K562 (cell line): ENCODE measurements at regions not wholly inside any gene's neighbourhood (a gene's known extent, or its start where the extent isn't known, plus 50 kb on each side); places are given as distances from the start of the nearest gene placed in this dataset.

ENCODE experiments used
- ATAC-seq: fragments of 200-7000 bp; cut with Tn5 transposase; 3 replicates; pipeline ENCODE4 v1.9.1; 2020; ENCODE audit warnings: moderate library complexity
- BruUV-seq: library from RNA; stranded (reverse); fragments of 400-500 nt; replicated peaks from 2 replicates; lab custom pipeline; 2021; lab: Mats Ljungman, UMichigan
- CTCF ChIA-PET: fragments of 300-600 bp; formaldehyde crosslinking; extraction: SDS; loops from one replicate; lab custom pipeline; 2021; ENCODE audit warnings: low intra/inter-chr PET ratio; lab: Yijun Ruan, JAX
- POLR2A ChIA-PET: fragments of 300-600, 350-650 bp; sonication (Branson Sonifier 250); formaldehyde crosslinking; extraction: SDS; loops from one replicate; lab custom pipeline; 2021; ENCODE audit warnings: antibody characterized with exemption, inconsistent platforms; lab: Yijun Ruan, JAX
- DNase-seq, 4 experiments: peaks; one replicate each; pipeline versions ENCODE4 v3.0.0 to v3.0.0-alpha.2; 2011 to 2018; ENCODE audit warnings: low spot score in 3 of 4, mixed read lengths in 3 of 4; ENCODE audit errors: extremely low read depth in 1 of 4
- FAIRE-seq: peaks from 2 replicates; lab custom pipeline; 2011; peaks lifted over from hg19 to GRCh38; lab: Jason Lieb, UNC
- H2AFZ ChIP-seq: 2 replicates; pipeline ENCODE4 v1.6.0; 2011; ENCODE audit warnings: low read depth, low read length, control low read depth, inconsistent platforms
- H3K27ac ChIP-seq: fragments of 200-600 bp; 3 replicates; pipeline ENCODE4 v1.8.0; 2011; ENCODE audit warnings: low read depth, mild to moderate bottlenecking, control low read depth, inconsistent platforms, low read length, moderate library complexity, mixed read lengths; ENCODE audit errors: extremely low read depth
- H3K27me3 ChIP-seq, 2 experiments: fragments of 300-600 bp in 1 of 2; 2 replicates in 1 of 2; 3 replicates in 1 of 2; pipeline versions ENCODE4 v1.6.0 to v1.8.0; 2011; ENCODE audit warnings: inconsistent platforms in 2 of 2, low read length in 2 of 2, mild to moderate bottlenecking in 1 of 2, mixed read lengths in 1 of 2, moderate library complexity in 1 of 2; ENCODE audit not compliant: control insufficient read depth in 2 of 2, insufficient read depth in 2 of 2
- H3K36me3 ChIP-seq: fragments of 300-600 bp; 3 replicates; pipeline ENCODE4 v1.8.0; 2011; ENCODE audit warnings: mild to moderate bottlenecking, low read length, inconsistent platforms; ENCODE audit not compliant: control insufficient read depth, insufficient read depth
- H3K4me1 ChIP-seq, 2 experiments: fragments of 200-600 bp in 1 of 2; replicated peaks in 1 of 2; 2 replicates in 1 of 2; 3 replicates in 1 of 2; pipeline versions ENCODE4 v1.5.1 to v1.8.0; 2011; ENCODE audit warnings: inconsistent platforms in 2 of 2, low read length in 2 of 2, mild to moderate bottlenecking in 1 of 2, mixed read lengths in 1 of 2, moderate library complexity in 1 of 2; ENCODE audit not compliant: control insufficient read depth in 2 of 2, insufficient read depth in 2 of 2
- H3K4me2 ChIP-seq: 2 replicates; pipeline ENCODE4 v1.6.1; 2011; ENCODE audit warnings: low read length, control low read depth, inconsistent platforms, mixed read lengths; ENCODE audit not compliant: insufficient read depth
- H3K4me3 ChIP-seq: fragments of 200-600 bp; sonication (generic), shearing (Covaris generic); 2 replicates; pipeline ENCODE4 v1.5.1; 2016; ENCODE audit warnings: control low read depth, inconsistent platforms
- H3K79me2 ChIP-seq: fragments of 200-600 bp; 3 replicates; pipeline ENCODE4 v1.8.0; 2011; ENCODE audit warnings: low read length, inconsistent platforms; ENCODE audit not compliant: control insufficient read depth, insufficient read depth
- H3K9ac ChIP-seq, 2 experiments: 2 replicates each; pipeline versions ENCODE4 v1.6.0 to v1.6.1; 2011; ENCODE audit warnings: low read depth in 2 of 2, low read length in 2 of 2, control low read depth in 1 of 2, inconsistent platforms in 1 of 2, mild to moderate bottlenecking in 1 of 2, mixed read lengths in 1 of 2; ENCODE audit not compliant: insufficient read depth in 1 of 2
- H3K9me1 ChIP-seq: one replicate; pipeline ENCODE4 v1.6.0; 2011; ENCODE audit warnings: inconsistent platforms, mild to moderate bottlenecking, low read length, moderate library complexity; ENCODE audit not compliant: control insufficient read depth, insufficient read depth
- H3K9me3 ChIP-seq: replicated peaks from 2 replicates; pipeline ENCODE4 v1.5.1; 2011; ENCODE audit warnings: low read depth, low read length, inconsistent platforms; ENCODE audit not compliant: control insufficient read depth, insufficient read depth
- H4K20me1 ChIP-seq: replicated peaks from 2 replicates; pipeline ENCODE4 v1.6.1; 2011; ENCODE audit warnings: low read length, inconsistent platforms, mixed read lengths; ENCODE audit not compliant: control insufficient read depth, insufficient read depth
- BCOR ChIP-seq: fragments of 450-650 bp; IDR thresholded peaks from 2 replicates; pipeline ENCODE4 v1.6.1; 2016
- E2F8 ChIP-seq: fragments of 450-650 bp; IDR thresholded peaks from 2 replicates; pipeline ENCODE4 v1.7.1; 2018; ENCODE audit warnings: mild to moderate bottlenecking, low read depth; ENCODE audit not compliant: partially characterized antibody
- ELF2 ChIP-seq: fragments of 250-450 bp; sonication (Bioruptor Pico); IDR thresholded peaks from 2 replicates; pipeline ENCODE4 v1.5.0; 2021; ENCODE audit warnings: mild to moderate bottlenecking
- GTF2E2 ChIP-seq: fragments of 200-800 bp; sonication (Bioruptor generic); IDR thresholded peaks from 2 replicates; pipeline ENCODE4 v1.6.1; 2016; ENCODE audit warnings: missing genetic modification characterization, missing compliant biosample characterization
- HDAC8 ChIP-seq: fragments of 450-650 bp; IDR thresholded peaks from 2 replicates; pipeline ENCODE4 v1.6.1; 2016; ENCODE audit warnings: mild to moderate bottlenecking, missing genetic modification characterization, moderate library complexity, missing compliant biosample characterization
- MITF ChIP-seq: IDR thresholded peaks from 2 replicates; pipeline ENCODE4 v1.6.1; 2014; ENCODE audit warnings: antibody characterized with exemption
- RFX5 ChIP-seq: IDR thresholded peaks from 2 replicates; pipeline ENCODE4 v1.6.1; 2011; ENCODE audit warnings: low read depth, mild to moderate bottlenecking, improper control_type of control experiment, low read length
- SMC3 ChIP-seq: conservative IDR thresholded peaks from 2 replicates; pipeline ENCODE4 v1.6.1; 2011; ENCODE audit warnings: low read depth, low read length, improper control_type of control experiment; ENCODE audit not compliant: insufficient read depth
- TFAP4 ChIP-seq: sonication (generic); formaldehyde crosslinking; IDR thresholded peaks from 2 replicates; pipeline ENCODE4 v1.8.0; 2022; ENCODE audit warnings: missing genetic modification reagents, mild to moderate bottlenecking, moderate library complexity, borderline replicate concordance
- XRCC4 ChIP-seq: IDR thresholded peaks from one replicate; pipeline ENCODE4 v1.6.1; 2011; ENCODE audit not compliant: insufficient read depth, insufficient read length; ENCODE audit errors: extremely low read depth
- ZBED1 ChIP-seq: IDR thresholded peaks from 2 replicates; pipeline ENCODE4 v1.6.1; 2014
- ZNF165 ChIP-seq: fragments of 250-450 bp; sonication (Bioruptor Pico); IDR thresholded peaks from 2 replicates; pipeline ENCODE4 v1.4.0; 2020; ENCODE audit warnings: borderline replicate concordance
- ZNF239 ChIP-seq: fragments of 250-450 bp; sonication (Bioruptor Pico); IDR thresholded peaks from 2 replicates; pipeline ENCODE4 v1.4.0; 2020; ENCODE audit warnings: mild to moderate bottlenecking
- ZNF696 ChIP-seq: fragments of 250-450 bp; sonication (Bioruptor Pico); conservative IDR thresholded peaks from 2 replicates; pipeline ENCODE4 v1.4.0; 2020; ENCODE audit warnings: mild to moderate bottlenecking, moderate library complexity
- ZNF764 ChIP-seq: fragments of 250-450 bp; sonication (Bioruptor Pico); IDR thresholded peaks from 2 replicates; pipeline ENCODE4 v1.4.0; 2020; ENCODE audit warnings: low read depth, mild to moderate bottlenecking, moderate library complexity
- WGBS: fragments of 100-300 bp; shearing (Covaris generic); methylation state at CpG from one replicate; pipeline ENCODE4 v1.1.6; 2016; ENCODE audit warnings: low coverage, mixed read lengths; ENCODE audit not compliant: insufficient coverage; ENCODE audit errors: missing lambda C conversion rate; 5-methylcytosine and 5-hydroxymethylcytosine counted together
- in situ Hi-C: fragments of 300-500 bp; cut with MboI; formaldehyde crosslinking; loops from 4 replicates; pipeline ENCODE4 v1.15.0; 2018; ENCODE audit warnings: inconsistent platforms, mixed read lengths
- intact Hi-C: fragments of 100-400 bp; cut with micrococcal nuclease; formaldehyde crosslinking; loops from 2 replicates; pipeline ENCODE4 v1.14.2; 2022

- TF ChIP-seq E2F8 = no peak
These were observed 390.2 kb downstream of the EPM2A start (continued) for GRCh38 chr6:145345094-145345493.

- no peak for DNase-seq
- Histone ChIP-seq H3K27ac (no peak overlapping the region), H3K9ac (no peak overlapping the region), H4K20me1 (no peaks in the 10 kb centered on the region), H3K9me1 (no peaks in the 10 kb centered on the region), H3K4me1 (no peaks in the 10 kb centered on the region), H3K9me3 (peaks cover 2% of the 10 kb centered on the region; the same call in 1 of the 2 replicates), H3K27me3 (no peaks in the 10 kb centered on the region), H3K4me2 (no peak overlapping the region), H3K4me3 (no peak overlapping the region), H2AFZ (no peak overlapping the region), H3K79me2 (no peaks in the 10 kb centered on the region), H3K36me3 (no peaks in the 10 kb centered on the region)
- ATAC-seq = no peak
- intact Hi-C loops = no loop called here
- no peak for TF ChIP-seq XRCC4
- no peak for TF ChIP-seq ZBED1
- TF ChIP-seq GTF2E2 (tag) = no peak
- no peak for TF ChIP-seq SMC3
- no peak for TF ChIP-seq TFAP4 (CRISPR knock-in tag)
- no peak for TF ChIP-seq ZNF696
- TF ChIP-seq ELF2 (CRISPR knock-in tag) = no peak
- TF ChIP-seq HDAC8 (tag) = no peak
- no peak for TF ChIP-seq ZNF764 (CRISPR knock-in tag)
- TF ChIP-seq RFX5 = no peak
- no peak for TF ChIP-seq ZNF239 (CRISPR knock-in tag)
- no peak for TF ChIP-seq ZNF165
- no peak for TF ChIP-seq BCOR
- TF ChIP-seq MITF = no peak
- POLR2A ChIA-PET = no interaction called here
- in situ Hi-C loops = no loop called here
- 0% methylated on average over 2 of the region's 2 CpGs for whole genome bisulfite sequencing
- CTCF ChIA-PET = no interaction called here
- BruUV-seq = no TSS peak
- FAIRE-seq = no peak
These were observed 388.1 kb downstream of the EPM2A start for GRCh38 chr6:145347216-145347615.
